ENCODE measurements at regions not wholly inside any gene's neighbourhood (a gene's known extent, or its start where the extent isn't known, plus 50 kb on each side); places are given as distances from the start of the nearest gene placed in this dataset.

GRCh38 chr5:18219241-18219640, 585.0 kb downstream of the TAF11L14 start:
- ATAC-seq (no peak), DNase-seq (no peak), FAIRE-seq (no peak)
- WGBS, 2 donors: 55 to 65% methylated on average over 1 of the region's 1 CpG
- no peak overlapping the region for H3K4me3 ChIP-seq
- no peak overlapping the region for H3K27ac ChIP-seq
- intact Hi-C loops (cut with DNase I): no loop called here
- TF ChIP-seq, protein P1, sequence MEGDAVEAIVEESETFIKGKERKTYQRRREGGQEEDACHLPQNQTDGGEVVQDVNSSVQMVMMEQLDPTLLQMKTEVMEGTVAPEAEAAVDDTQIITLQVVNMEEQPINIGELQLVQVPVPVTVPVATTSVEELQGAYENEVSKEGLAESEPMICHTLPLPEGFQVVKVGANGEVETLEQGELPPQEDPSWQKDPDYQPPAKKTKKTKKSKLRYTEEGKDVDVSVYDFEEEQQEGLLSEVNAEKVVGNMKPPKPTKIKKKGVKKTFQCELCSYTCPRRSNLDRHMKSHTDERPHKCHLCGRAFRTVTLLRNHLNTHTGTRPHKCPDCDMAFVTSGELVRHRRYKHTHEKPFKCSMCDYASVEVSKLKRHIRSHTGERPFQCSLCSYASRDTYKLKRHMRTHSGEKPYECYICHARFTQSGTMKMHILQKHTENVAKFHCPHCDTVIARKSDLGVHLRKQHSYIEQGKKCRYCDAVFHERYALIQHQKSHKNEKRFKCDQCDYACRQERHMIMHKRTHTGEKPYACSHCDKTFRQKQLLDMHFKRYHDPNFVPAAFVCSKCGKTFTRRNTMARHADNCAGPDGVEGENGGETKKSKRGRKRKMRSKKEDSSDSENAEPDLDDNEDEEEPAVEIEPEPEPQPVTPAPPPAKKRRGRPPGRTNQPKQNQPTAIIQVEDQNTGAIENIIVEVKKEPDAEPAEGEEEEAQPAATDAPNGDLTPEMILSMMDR (IDR thresholded peaks at IDR 0.05): no peak
- no peaks in the 10 kb centered on the region for H3K36me3 ChIP-seq
- H3K27me3 ChIP-seq: no peaks in the 10 kb centered on the region
- H3K4me1 ChIP-seq: no peaks in the 10 kb centered on the region
- no peaks in the 10 kb centered on the region for H3K9me3 ChIP-seq

DNA sequence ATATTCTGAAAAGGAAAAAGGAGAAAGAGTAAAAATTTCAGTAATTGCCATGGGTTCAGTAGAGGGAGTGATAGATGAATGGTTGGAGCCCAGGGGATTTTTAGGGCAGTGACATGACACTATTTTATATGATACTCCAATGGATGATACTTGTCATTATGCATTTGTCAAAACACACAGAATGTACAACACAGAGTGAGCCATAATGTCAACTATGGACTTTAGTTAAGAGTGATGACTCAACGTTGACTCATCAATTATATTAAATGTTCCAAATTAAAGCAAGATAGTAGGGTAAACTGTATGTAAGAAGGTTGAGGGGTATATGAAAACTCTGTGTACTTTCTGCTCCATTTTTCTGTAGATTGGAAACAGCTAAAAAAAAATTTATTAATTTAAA, 586.4 kb downstream of the TAF11L14 start:
- Histone ChIP-seq H3K27ac (no peak overlapping the region), H3K36me3 (no peaks in the 10 kb centered on the region), H3K4me1 (no peaks in the 10 kb centered on the region), H3K4me3 (no peak overlapping the region), H3K9me3 (no peaks in the 10 kb centered on the region), H3K27me3 (no peaks in the 10 kb centered on the region)
- intact Hi-C loops (cut with DNase I): no loop called here
- FAIRE-seq (no peak), ATAC-seq (no peak), DNase-seq (no peak)
- 37 to 59% methylated on average over 1 of the region's 1 CpG for WGBS, 2 donors
- TF ChIP-seq, protein P1 (IDR thresholded peaks at IDR 0.05): no peak

GRCh38 chr5:18236386-18236785, 602.1 kb downstream of the TAF11L14 start:
- Histone ChIP-seq H3K27ac (no peak overlapping the region), H3K27me3 (no peaks in the 10 kb centered on the region), H3K4me1 (no peaks in the 10 kb centered on the region), H3K4me3 (no peak overlapping the region), H3K9me3 (no peaks in the 10 kb centered on the region), H3K36me3 (no peaks in the 10 kb centered on the region)
- TF ChIP-seq, protein P1 (IDR thresholded peaks at IDR 0.05): no peak
- FAIRE-seq (no peak), DNase-seq (no peak), ATAC-seq (no peak)
- intact Hi-C loops (cut with DNase I): no loop called here

- H3K4me1 ChIP-seq: no peaks in the 10 kb centered on the region
- no peaks in the 10 kb centered on the region for H3K9me3 ChIP-seq
- no peak overlapping the region for H3K27ac ChIP-seq
- FAIRE-seq: no peak
- ATAC-seq: no peak
- TF ChIP-seq, protein P1 (IDR thresholded peaks at IDR 0.05): no peak
- 49 to 59% methylated on average over 2 of the region's 2 CpGs for WGBS, 2 donors
- no peaks in the 10 kb centered on the region for H3K27me3 ChIP-seq
- intact Hi-C loops (cut with DNase I): no loop called here
- H3K36me3 ChIP-seq: no peaks in the 10 kb centered on the region
- no peak for DNase-seq
- no peak overlapping the region for H3K4me3 ChIP-seq
These were observed 604.1 kb downstream of the TAF11L14 start for GRCh38 chr5:18238321-18238720.

- FAIRE-seq: no peak
- WGBS, 2 donors: 64 to 82% methylated on average over 1 of the region's 1 CpG
- no peaks in the 10 kb centered on the region for H3K27me3 ChIP-seq
These were observed 606.7 kb downstream of the TAF11L14 start for GRCh38 chr5:18240971-18241370.

More at GRCh38 chr5:18240971-18241370, 606.7 kb downstream of the TAF11L14 start:
- Histone ChIP-seq H3K4me1 (no peaks in the 10 kb centered on the region), H3K9me3 (no peaks in the 10 kb centered on the region), H3K27ac (no peak overlapping the region), H3K4me3 (no peak overlapping the region), H3K36me3 (no peaks in the 10 kb centered on the region)
- ATAC-seq (no peak), DNase-seq (no peak)
- intact Hi-C loops (cut with DNase I): no loop called here
- TF ChIP-seq, protein P1 (IDR thresholded peaks at IDR 0.05): no peak
